H54 (cell line): ENCODE measurements at regions not wholly inside any gene's neighbourhood (a gene's known extent, or its start where the extent isn't known, plus 50 kb on each side); places are given as distances from the start of the nearest gene placed in this dataset.
"Not testable (repeated sequence)": the region's sequence is repeated elsewhere in the genome, so short reads cannot be mapped to it uniquely, and the experiment has no call there.

Experiments
- DNase-seq: peaks from one replicate; pipeline ENCODE4 v3.0.0; 2011; ENCODE audit warnings: low spot score, mixed read lengths; ENCODE audit not compliant: insufficient read length
- FAIRE-seq: peaks from 3 replicates; lab custom pipeline; 2011; peaks lifted over from hg19 to GRCh38; lab: Jason Lieb, UNC
- POLR2A ChIP-seq: IDR thresholded peaks from 2 replicates; pipeline ENCODE4 v1.6.1; 2011; ENCODE audit warnings: low read depth, mild to moderate bottlenecking, low read length

GRCh38 chr10:33484787-33485186, 150.3 kb upstream of the NRP1 start:
- DNase-seq (no peak), FAIRE-seq (no peak)
- TF ChIP-seq POLR2A, result no peak

DNA sequence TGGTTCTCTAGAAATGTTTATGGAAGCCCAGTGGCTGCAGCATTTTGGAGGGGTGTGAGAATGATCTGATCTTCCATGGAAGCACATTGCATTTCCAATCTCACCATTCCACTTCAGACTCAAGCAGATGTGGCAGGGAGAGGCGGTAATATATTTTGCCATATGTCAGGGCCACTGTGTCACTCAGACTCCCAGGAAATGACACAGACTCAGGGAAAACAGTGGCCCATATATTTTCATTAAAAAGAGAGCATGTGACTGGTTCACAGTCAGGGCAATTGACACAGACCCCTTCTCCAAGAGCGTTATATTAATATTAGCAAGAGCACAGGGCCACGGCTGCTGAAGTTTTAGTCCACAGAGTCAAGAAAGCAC, 149.3 kb upstream of the NRP1 start:
- no peak for TF ChIP-seq POLR2A
- no peak for FAIRE-seq
- no peak for DNase-seq

DNA sequence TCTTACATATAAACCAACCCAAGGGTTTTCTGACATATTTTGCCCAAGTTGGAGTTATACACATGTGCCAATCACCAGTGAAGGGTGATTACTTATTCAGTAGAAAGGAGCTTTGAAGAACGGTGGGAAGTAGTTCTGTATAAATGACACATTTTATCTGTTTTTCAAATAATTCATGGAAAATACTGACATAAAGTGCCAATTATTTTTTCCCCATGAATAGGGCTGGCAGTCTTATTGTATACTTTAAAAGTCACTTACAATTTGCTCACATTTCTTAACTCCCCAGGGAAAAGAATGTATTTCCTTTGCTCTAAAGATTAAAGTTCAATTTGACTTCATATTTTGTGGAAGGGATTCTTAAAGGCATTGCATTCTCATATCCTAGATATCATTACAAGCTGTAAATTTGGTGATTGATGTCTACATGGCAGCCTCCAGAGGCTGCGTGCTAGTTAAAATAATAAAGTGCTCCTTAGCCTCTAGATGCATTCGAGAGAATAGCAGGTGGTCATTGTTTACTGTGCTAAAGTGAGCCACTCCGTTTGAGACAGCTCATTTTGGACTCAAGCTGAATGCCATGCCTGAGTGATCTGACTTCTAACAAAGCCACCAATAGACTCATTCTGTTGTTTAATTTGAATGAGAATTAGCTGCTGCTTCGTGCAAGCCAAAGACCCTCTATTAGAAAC, 148.8 kb upstream of the NRP1 start:
- TF ChIP-seq POLR2A, result no peak
- DNase-seq (no peak), FAIRE-seq (no peak)

GRCh38 chr10:33482486-33482885, 148.0 kb upstream of the NRP1 start:
- no peak for FAIRE-seq
- TF ChIP-seq POLR2A, result no peak
- no peak for DNase-seq

GRCh38 chr10:33481184-33481583, 146.7 kb upstream of the NRP1 start:
- no peak for FAIRE-seq
- TF ChIP-seq POLR2A, result no peak
- DNase-seq, result no peak

GRCh38 chr10:33480417-33480816, 145.9 kb upstream of the NRP1 start:
- not testable (repeated sequence) for DNase-seq, FAIRE-seq

- no peak for FAIRE-seq
- no peak for TF ChIP-seq POLR2A
- no peak for DNase-seq
Observed at GRCh38 chr10:33478675-33479125, 144.2 kb upstream of the NRP1 start.

- DNase-seq, result no peak
- no peak for FAIRE-seq
- TF ChIP-seq POLR2A, result no peak
Observed at GRCh38 chr10:33478089-33478674, 143.7 kb upstream of the NRP1 start.

- no peak for DNase-seq
- TF ChIP-seq POLR2A, result no peak
- peak; percentile 33 for FAIRE-seq
Observed at GRCh38 chr10:33477291-33478088, 143.0 kb upstream of the NRP1 start.

DNA sequence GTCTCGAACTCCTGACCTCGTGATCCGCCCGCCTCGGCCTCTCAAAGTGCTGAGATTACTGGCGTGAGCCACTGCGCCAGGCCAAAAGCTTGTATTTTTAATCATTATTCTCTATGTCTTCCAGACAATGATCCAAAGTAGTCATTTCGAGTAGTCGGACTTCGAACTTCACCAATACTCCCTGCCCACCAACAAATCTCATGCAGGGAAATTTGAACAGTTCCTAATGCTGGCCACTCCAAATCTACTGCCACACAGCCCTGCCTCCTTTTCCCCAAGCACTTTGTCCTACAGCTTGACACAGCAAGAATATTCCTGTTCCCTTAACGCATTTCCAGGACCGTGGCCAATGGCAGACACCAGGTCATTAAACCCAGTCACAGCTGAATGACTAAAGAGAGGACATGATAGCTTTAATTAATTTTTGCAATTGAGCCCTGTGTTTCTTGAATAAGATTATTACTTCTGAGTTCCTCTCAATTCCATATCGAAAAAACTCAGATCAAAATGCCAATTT, 142.3 kb upstream of the NRP1 start:
- no peak for TF ChIP-seq POLR2A
- no peak for FAIRE-seq
- DNase-seq, result no peak

DNA sequence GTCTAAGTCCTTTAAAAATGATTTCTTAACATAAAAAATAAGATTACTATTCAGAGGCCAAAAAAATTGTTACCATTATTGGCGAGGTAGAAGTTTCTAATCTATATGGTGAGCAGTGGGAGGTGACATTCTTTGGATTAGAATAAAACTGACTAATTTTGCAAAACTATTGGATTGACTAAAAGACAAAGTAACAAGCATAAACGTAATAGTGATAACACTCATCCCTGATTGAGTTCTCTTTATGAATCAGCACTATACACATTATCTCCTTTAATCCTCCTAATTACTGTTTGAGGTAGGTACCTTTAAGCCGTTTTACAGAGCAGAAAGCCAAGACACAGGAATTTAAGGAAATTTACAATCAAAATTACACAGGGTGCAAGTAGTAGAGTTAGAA, 139.2 kb upstream of the NRP1 start:
- no peak for TF ChIP-seq POLR2A
- FAIRE-seq, result no peak
- DNase-seq, result no peak

DNA sequence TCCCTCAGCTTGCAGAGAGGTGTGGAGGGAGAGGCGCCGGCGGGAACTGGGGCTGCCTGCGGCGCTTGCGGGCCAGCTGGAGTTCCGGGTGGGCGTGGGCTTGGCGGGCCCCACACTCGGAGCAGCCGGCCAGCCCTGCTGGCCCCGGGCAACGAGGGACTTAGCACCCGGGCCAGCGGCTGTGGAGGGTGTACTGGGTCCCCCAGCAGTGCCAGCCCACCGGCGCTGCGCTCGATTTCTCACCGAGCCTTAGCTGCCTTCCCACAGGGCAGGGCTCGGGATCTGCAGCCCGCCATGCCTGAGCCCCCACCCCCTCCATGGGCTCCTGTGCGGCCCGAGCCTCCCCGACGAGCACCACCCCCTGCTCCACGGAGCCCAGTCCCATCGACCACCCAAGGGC, 133.5 kb upstream of the NRP1 start:
- not testable (repeated sequence) for FAIRE-seq, DNase-seq

DNA sequence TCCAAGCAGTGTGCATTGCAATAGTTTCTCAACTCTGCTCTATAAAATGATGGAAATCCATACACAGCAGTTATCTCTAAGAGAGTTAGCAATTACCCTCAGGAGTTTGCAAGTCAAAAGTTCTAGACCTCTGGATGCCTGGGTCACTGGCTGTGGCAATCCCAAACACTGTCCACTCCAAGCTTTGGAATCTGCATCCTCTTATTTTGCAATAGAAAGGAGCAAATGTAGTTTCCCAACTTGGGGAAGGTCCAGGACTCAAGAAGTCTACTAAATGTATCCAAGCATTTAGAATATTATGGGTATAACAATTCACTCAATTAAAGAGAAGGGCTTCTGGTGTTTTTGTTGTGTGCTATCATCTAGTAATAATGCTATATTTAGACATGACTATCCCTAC, 131.3 kb upstream of the NRP1 start:
- DNase-seq, result no peak
- FAIRE-seq, result no peak
- TF ChIP-seq POLR2A, result no peak

GRCh38 chr10:33463011-33463410, 128.5 kb upstream of the NRP1 start:
- no peak for FAIRE-seq
- TF ChIP-seq POLR2A, result no peak
- DNase-seq, result no peak
